C4-2B (cell line): ENCODE measurements at regions not wholly inside any gene's neighbourhood (a gene's known extent, or its start where the extent isn't known, plus 50 kb on each side); places are given as distances from the start of the nearest gene placed in this dataset.

Experiments used
- CTCF ChIP-seq: fragments of 450-650 bp; conservative IDR thresholded peaks from 2 replicates; pipeline ENCODE4 v1.5.1; 2017; ENCODE audit warnings: mild to moderate bottlenecking
- ZFX ChIP-seq: fragments of 450-650 bp; IDR thresholded peaks from 2 replicates; pipeline ENCODE4 v1.6.1; 2017

GRCh38 chr13:31873145-31873544 is 133.8 kb downstream of the RXFP2 start:
- TF ChIP-seq CTCF = no peak
- TF ChIP-seq ZFX = no peak
